HL-60 (cell line): ENCODE measurements at regions not wholly inside any gene's neighbourhood (a gene's known extent, or its start where the extent isn't known, plus 50 kb on each side); places are given as distances from the start of the nearest gene placed in this dataset.

Experiments
- DNase-seq, 2 experiments: peaks; one replicate each; pipeline ENCODE4 v3.0.0-alpha.2; 2010 to 2020; ENCODE audit warnings: low read depth in 1 of 2, low spot score in 1 of 2
- H3K27ac ChIP-seq: fragments of 250-450 bp; sonication (Bioruptor Pico); replicated peaks from 2 replicates; pipeline ENCODE4 v1.5.1; 2020; ENCODE audit warnings: mild to moderate bottlenecking, moderate library complexity
- H3K27me3 ChIP-seq: fragments of 250-450 bp; sonication (Bioruptor Pico); 2 replicates; pipeline ENCODE4 v1.5.1; 2021; ENCODE audit warnings: mild to moderate bottlenecking, moderate library complexity; ENCODE audit not compliant: insufficient read depth, poor library complexity, severe bottlenecking
- H3K4me3 ChIP-seq: replicated peaks from 2 replicates; pipeline ENCODE4 v1.5.1; 2011; ENCODE audit warnings: mild to moderate bottlenecking, control low read depth, low read length; ENCODE audit not compliant: insufficient read depth
- CTCF ChIP-seq: IDR thresholded peaks from one replicate; pipeline ENCODE4 v1.5.1; 2011; ENCODE audit warnings: low read length, control low read depth, inconsistent platforms; ENCODE audit not compliant: insufficient read depth
- GABPA ChIP-seq: IDR thresholded peaks from 2 replicates; pipeline ENCODE4 v1.6.1; 2012; ENCODE audit warnings: low read depth
- POLR2AphosphoS5 ChIP-seq: IDR thresholded peaks from 2 replicates; pipeline ENCODE4 v1.6.1; 2012; ENCODE audit warnings: low read depth
- REST ChIP-seq: IDR thresholded peaks from 2 replicates; pipeline ENCODE4 v1.6.1; 2012; ENCODE audit warnings: low read depth; ENCODE audit not compliant: insufficient replicate concordance
- SPI1 ChIP-seq: IDR thresholded peaks from 2 replicates; pipeline ENCODE4 v1.6.1; 2012; ENCODE audit warnings: low read depth, mild to moderate bottlenecking, borderline replicate concordance

DNA sequence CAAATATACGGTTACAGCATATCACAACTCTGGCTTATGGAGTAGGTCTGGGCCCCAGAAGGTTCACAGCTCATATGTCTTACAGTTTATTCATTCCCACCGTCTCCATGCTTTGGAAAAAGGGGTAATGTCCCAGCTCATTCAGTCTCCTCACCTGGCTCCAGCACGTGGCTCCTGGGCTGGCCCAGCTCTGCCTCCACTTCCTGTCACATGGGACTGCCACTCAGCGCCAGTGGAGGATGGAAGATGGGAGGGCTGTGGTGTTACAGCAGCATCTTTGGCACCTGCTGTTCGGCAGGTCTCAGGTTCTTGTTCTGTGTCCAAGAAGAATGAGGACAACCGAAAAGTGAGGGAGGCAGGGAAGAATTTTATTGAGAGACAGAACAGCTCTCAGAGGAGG lies 216.3 kb upstream of the ATXN7L3B start:
- H3K4me3 ChIP-seq: no peak overlapping the region
- no peaks in the 10 kb centered on the region for H3K27me3 ChIP-seq
- TF ChIP-seq CTCF (no peak), POLR2AphosphoS5 (no peak), REST (no peak), GABPA (no peak), SPI1 (no peak)
- DNase-seq: no peak
- no peak overlapping the region for H3K27ac ChIP-seq

- DNase-seq: no peak
- Histone ChIP-seq H3K27ac (no peak overlapping the region), H3K27me3 (no peaks in the 10 kb centered on the region), H3K4me3 (no peak overlapping the region)
- TF ChIP-seq CTCF (no peak), REST (no peak), GABPA (no peak), POLR2AphosphoS5 (no peak), SPI1 (no peak)
Measured at GRCh38 chr12:74322792-74323191, 214.8 kb upstream of the ATXN7L3B start.

DNA sequence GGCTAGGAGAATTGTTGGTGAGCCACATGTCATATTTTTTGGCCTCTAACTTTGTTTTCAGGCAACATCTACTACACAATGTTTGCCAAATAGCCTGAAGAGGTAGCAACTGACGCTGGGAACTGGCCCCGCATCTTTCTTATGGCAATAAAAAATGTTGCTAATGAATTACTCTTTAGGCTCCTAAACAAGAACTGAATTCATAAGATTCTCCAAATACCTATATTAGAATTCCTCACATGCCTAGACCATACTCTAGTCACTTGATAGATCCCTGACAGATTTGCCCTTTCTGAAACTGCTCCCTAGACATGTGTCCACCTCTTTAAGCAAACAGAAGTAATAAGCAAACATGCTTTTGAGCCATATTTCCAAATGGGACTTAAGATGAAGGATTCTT lies 209.0 kb upstream of the ATXN7L3B start:
- TF ChIP-seq POLR2AphosphoS5 (no peak), CTCF (no peak), SPI1 (no peak), GABPA (no peak), REST (no peak)
- no peak overlapping the region for H3K4me3 ChIP-seq
- DNase-seq: no peak
- H3K27me3 ChIP-seq: no peaks in the 10 kb centered on the region
- no peak overlapping the region for H3K27ac ChIP-seq
